Posterior vena cava (tissue), 2 donors: ENCODE measurements at regions not wholly inside any gene's neighbourhood (a gene's known extent, or its start where the extent isn't known, plus 50 kb on each side); places are given as distances from the start of the nearest gene placed in this dataset.

Source experiments
- DNase-seq: peaks from one replicate; pipeline ENCODE4 v3.0.0-alpha.2; 2020; ENCODE audit warnings: low spot score
- intact Hi-C, 2 donors: fragments of 100-400 bp; cut with DNase I; formaldehyde crosslinking; loops; one replicate each; pipeline versions ENCODE4 v1.14.1 to v1.14.2; 2022 to 2023
- donor health status: DM: yes; HTN: yes; CAD: no.
- donor health status: DM: yes; HTN: yes; CAD: no.

DNA sequence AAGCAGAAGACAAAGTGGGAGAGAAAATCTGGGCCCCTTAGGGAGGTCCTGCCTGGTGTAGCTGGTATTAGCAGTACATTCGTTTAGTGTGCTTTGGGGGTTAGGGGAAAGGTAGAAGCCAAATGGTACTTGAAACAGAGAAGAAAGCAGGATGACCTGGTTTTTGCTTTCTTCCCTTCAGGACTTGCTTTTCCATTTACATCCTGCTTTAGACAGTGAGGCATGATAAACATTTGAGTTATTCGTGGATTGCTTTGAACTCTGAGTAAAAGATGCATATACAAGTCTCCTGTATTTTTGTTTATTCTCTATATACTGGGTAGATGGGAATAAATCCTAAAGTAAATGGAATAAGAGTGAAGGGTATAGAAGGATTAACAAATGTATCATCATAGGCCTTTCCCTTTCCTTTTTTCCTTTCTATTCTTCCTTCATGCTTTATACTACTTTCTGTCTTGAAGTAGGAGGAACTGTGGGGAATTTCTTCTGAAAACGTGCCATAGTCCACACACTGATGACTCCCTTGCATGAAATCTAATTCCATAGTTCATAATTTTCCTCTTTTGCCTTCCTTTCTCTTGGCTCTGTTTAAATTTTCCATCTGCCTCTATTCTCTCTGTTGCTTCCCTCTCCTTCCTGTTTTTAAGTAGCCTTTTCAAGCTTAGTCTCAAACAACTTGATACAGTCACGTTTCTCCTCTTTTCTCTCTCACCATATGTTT lies 139.5 kb upstream of the RBMS3 start:
- intact Hi-C loops, result no loop called here

DNA sequence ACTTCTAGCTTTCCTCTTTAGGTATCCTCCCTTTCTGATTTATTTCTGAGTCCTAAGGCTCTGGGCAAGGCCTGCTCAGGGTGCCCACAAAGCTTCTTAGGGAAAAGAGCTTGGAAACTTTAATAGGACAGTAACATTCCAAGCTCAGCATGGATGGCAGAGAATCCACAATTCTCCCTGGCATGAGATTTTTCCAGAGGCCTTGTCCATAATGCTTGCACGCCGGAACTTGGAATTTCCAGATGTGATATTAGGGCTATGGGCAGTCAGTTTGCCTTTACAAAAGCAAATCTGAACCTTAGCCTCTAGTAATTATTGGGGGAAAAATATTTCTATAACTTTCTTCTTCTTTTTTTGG lies 139.0 kb upstream of the RBMS3 start:
- intact Hi-C loops, result no loop called here
- DNase-seq, result no peak

More for the DNA sequence above, 139.5 kb upstream of the RBMS3 start:
- DNase-seq, result no peak

DNA sequence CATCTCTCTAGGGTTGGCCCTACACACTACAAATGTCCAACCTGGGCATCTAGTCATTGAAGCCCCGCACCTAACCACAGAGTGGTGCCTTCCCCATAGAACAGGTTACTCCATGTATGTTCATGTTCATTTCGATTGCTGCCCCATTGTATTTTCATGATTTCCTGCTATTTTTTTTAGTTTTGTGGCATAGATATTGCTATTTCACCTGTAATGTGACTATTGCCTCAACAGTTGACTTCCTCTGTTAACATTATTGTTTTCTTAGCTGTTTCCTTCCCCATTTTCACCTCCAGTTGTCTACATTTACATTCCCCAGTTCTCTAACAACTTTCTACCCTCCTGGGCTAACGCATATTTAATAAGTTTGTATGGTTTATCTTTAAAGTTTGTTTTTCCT lies 137.7 kb upstream of the RBMS3 start:
- DNase-seq, result no peak
- intact Hi-C loops, result no loop called here

DNA sequence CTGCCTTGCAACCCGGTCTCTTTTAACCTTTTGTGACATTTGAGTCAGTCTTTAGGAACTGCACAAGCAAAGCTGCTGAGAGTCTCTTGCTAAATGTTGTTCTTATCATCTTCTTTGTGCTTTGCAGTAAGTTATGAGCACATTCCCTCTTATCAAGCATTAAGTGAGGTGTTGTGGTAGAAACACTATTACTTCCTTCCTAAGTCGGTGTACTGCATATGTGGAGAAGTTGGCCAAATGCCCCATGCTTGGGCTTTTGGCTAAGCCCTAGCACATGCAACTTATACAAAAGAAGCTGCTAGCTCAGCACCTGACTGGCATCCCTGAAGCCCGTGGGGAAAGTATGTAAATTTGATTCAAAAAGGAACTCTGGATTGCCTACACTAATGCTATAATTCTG lies 136.5 kb upstream of the RBMS3 start:
- intact Hi-C loops, result no loop called here
- DNase-seq, result no peak

DNA sequence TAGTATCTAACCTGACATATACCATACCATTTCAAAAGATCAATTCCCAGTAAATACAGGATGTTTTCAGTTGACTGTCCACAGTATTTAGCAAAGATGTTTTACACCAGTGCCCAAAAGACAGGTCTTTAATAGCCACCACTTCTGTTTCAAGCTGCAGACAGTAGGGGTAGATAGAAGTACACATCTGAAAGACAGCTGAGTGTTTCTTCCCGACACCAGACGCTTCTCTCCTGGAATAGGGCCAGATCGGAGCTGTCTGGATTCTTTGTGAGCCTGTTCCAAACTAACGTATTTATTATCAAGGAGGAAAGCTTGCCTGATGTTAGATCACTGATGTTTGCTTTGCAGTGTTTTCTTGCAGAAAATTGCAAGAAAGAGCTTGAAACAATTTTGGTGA lies 136.1 kb upstream of the RBMS3 start:
- intact Hi-C loops, result no loop called here
- no peak for DNase-seq

DNA sequence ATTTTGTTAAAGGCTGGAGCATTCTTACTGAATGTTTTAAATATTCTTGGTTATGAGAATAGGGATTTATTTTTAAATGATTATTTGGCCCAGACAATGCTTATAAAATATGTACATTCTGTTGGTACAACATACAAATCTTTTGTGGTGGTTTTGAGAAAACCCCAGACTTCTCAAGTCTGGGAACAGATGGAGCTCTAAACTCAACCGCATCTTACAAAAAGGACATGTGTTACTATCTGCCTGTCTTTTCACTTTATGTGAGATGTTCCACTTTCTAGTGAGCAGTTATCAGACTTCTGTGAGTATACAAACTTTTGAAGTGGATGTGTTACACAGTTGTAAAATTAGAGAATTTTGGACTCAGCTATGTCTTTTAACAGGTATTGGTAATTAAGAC lies 135.5 kb upstream of the RBMS3 start:
- no peak for DNase-seq
- intact Hi-C loops, result no loop called here

DNA sequence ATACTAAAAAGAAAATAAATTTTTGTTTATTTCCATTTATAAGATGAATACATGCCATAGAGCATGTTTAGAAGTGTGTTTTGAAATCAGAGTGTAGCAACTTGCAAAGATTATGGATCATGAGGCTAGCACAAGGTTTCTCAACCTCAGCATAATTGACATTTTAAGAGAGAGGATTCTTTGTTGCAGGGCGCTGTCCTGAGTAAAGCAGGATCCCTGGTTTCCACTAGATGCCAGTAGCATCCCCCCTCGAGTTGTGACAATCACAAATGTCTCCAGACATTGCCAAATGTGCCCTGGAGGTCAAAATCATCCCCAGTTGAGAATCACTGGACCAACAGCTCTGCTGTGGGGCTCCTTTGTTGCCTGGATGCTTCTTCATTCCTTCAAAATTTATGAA lies 128.5 kb upstream of the RBMS3 start:
- DNase-seq, result no peak
- intact Hi-C loops, result no loop called here

DNA sequence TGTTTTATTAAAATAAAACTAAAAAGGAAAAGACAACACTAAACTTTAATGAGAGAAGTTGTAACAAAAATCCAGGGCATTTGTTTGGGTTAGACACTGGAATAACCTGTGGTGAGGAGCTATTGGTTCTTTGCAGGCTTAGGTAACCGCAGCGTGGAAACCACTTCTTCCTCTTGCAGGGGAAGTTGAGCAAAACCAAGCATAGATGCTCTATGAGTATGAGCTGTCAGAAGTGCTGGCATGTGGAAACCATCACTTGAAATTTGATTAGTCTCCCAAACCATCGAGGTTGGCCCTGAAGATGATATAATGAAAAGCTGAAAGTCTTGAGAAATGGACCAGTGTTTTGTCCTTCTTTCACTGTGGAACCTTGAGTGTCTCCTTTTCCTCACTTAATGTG lies 127.1 kb upstream of the RBMS3 start:
- no peak for DNase-seq

DNA sequence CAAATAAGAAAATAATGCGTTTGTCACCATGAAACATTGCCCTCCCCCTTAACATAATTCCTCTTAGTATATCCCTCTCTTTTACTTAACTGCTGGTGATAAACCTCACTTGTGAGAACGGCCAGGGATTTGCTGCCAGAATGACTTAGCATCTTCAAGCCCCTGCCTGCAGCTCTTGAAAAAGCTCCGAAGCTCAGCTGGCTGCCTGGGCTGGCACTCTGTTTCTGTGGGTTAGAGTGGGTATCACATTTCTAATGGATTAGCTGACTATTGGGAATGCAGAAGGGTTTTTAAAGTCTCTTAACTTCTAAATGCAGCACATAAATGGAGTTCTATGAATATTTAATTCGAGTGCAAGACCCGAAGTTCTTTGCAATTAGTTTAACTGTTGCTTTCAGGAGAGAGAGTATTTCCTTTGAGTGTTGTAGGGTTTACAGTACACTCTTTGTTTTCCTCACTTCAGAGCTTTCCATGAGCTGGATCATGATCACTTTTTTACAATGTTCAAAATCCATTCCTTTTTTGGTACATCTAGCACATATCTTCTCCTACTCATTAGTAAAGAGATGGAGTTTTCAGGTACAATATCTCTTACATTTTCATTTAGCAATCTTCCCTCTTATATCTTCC lies 124.7 kb upstream of the RBMS3 start:
- no peak for DNase-seq
- intact Hi-C loops, result no loop called here

More for the DNA sequence above, 127.1 kb upstream of the RBMS3 start:
- intact Hi-C loops, result no loop called here

DNA sequence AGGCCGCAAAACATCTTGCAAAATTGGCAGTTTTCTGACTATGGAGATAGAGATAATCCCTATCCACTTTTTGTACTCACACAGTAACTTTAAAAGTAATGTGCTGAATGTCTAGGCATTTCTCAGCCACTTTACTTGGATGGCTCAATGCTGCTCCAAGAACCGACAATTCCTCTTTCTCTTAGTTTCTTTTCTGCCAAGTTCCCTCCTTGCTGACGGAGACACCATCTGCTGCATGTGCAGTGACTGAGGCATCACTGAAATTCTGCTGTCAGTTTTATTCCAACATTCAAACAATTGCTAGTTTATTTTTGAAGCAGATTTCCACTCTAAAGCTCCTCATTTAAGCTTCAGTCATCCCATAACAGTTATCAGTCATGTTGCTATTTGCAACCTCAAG lies 116.0 kb upstream of the RBMS3 start:
- no peak for DNase-seq
- intact Hi-C loops, result no loop called here

DNA sequence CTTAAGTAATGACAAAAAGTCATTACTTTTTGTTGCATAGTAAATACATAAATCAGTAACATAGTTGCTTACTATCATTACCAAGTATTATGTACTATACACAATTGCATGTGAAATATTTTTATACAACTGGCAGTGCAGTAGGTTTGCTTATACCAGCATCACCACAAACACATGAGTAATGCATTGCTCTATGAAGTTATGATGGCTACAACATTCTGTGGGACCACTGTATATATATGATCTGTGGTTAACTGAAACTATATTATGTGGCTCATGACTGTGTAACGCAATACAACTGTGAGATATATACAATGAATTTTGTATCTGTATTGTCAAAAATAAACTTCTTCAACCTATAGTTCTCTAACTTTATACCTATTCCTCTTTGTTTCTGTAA lies 113.7 kb upstream of the RBMS3 start:
- DNase-seq, result no peak
- intact Hi-C loops, result no loop called here

DNA sequence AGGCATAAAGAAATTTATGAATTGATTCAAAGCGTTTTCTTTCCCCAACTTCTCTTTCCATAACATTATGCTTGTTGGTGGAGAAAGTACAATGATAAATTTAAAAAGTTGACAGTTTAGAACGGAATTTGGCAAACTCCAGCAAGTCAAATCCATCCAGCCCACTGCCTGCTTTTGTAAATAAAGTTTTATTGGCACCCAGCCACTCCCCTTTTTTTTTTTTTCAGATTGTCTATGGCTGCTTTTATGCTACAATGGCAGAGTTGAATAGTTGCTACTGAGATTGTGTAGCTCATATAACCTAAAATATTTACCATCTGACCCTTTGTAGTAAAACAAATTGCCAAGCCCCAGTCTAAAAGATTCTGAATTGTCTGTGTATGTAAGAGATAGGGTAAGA lies 112.8 kb upstream of the RBMS3 start:
- intact Hi-C loops, result no loop called here
- DNase-seq, result no peak

DNA sequence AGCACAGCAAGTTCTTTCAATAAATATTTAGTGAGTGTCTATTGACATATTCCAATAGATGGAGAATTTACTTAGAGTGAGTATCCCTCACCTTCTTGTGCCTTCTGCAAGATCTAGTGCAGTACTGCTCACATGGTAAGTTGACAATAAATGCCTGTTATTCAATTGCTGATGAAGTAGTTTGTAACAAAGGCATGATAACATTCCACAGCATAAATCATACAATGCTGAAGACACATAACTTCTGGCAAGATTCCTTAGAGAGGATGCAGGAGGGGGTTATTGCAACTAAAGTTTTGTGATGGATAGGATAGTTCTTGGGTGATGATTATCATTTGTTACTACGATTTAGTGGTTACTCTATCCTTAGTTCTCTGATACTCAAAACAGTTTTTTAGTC lies 112.2 kb upstream of the RBMS3 start:
- intact Hi-C loops, result no loop called here
- no peak for DNase-seq

DNA sequence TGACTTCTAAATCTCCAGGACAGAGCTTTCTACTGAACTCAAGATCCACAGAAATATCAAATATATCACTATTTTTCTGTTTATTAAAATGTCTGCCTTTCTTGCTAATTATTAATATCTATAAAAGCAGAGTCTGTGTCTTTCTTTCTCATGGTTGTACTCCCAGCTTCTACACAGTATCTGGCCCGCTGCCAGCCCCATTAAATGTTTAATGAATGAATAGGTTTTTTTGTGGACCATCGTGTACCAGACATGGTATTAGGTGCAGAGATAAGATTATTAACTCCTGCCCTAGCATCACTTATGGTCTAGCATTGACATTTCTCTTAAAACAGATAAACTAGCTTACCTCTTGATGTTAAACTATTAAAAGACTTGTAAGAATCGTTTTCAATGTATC lies 111.4 kb upstream of the RBMS3 start:
- no peak for DNase-seq
- intact Hi-C loops, result no loop called here

DNA sequence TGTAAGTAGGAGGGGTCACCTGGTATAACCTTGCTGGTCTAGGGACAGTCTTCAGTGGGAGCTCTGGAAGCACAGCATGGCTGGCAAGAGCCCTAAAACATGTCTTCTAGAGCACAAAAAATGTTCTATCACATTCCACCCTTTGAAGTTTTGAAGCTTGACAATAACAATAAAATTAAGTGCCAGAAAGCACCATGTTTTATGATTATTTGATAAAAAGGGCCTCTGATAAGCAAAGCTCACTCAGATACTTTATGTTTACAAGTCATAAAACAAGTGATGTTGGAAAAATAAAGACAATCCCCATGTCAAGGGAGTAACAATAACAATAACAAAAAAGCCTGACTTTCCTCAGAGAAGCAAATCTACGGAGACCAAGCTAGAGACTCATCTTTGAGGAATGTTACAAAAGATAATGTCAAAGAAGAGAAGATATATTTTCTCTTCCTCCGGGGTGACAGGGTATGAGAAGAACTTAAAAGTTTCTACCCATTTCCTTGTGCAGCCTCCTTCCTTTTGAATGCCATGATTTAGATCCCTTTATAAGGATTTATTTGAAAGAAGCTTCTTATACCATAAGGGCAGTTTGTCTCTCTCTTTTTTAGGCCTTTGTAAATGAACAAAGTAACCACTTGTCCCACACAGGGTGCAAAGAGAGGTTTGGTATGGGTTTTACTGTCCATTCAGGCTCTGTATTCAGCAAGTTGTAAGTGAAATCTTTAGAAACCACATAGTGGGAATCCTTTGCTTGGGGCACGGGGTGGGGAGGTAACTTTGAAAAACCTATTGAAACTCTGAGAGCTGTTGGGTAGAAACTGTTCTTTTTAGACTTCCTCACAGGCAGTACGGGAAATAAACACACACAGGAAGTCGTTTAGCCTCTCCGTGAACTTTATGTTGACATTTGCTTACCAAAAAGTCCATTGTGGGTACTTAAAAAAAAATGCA lies 109.6 kb upstream of the RBMS3 start:
- intact Hi-C loops, result no loop called here

DNA sequence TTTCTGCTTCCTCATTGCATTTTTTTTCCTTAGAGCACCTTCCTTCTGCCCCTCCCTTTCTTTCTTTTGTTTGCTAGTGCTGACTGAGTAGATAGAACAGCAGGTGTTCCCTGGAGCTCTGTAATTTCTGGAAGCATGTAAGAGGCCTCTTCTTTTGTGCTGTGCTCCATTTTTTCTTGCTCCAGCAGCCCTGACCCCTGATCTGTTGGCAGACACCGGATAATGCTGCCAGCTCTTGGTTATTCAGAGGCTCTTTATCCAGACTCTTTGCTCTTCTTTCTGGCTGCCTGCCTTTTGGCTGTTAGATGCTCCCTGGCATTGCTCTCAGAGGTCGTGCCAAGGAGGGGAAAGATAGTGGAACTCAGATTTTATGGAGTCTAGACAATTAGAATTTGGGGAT lies 104.4 kb upstream of the RBMS3 start:
- intact Hi-C loops, result no loop called here
- no peak for DNase-seq

More for the DNA sequence above, 109.6 kb upstream of the RBMS3 start:
- DNase-seq, result no peak

DNA sequence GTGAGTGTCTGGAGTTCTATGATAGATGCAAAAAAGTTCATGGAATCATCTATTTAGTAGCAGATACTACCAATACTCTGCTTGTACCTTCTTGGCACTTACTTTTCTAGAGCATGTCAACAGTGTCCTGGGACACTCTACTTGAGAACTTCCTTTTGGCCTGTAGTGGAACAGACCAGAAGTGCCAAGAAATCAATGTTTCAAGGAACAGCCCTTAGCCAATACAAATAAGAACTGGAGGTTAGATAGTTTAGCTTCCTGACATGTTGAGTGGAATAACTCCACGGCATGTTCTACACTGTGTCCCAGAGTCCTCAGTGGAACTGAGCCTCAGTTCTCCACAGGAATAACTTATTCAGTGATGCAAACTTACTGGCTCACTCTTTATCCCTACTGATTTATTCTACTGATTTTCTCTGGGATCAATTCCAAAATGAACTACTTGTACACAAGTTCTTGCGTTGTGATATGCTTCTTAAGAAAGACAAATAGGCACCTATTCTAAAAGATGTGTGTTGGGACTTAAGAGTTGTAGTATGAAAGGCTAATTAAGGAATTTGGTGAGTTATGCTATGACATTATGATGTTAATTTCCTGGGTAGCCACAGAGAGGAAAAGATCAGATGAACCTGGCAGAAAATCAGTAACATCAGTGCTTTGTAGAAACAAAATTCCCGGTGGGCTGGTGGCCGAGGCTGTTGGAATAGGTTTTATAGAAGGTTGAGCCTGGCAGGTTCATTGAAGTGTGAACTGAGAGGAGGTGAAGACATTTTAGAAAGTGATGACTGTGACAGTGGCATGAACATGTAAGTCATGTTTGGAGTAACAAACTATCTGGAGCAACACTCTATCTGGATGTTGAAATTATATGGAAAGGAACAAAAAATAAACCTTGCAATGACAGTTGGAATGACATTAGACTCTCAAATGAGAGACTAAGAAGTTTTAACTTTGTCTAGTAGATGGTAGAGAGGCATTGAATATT lies 101.8 kb upstream of the RBMS3 start:
- DNase-seq, result no peak
- intact Hi-C loops, result no loop called here

DNA sequence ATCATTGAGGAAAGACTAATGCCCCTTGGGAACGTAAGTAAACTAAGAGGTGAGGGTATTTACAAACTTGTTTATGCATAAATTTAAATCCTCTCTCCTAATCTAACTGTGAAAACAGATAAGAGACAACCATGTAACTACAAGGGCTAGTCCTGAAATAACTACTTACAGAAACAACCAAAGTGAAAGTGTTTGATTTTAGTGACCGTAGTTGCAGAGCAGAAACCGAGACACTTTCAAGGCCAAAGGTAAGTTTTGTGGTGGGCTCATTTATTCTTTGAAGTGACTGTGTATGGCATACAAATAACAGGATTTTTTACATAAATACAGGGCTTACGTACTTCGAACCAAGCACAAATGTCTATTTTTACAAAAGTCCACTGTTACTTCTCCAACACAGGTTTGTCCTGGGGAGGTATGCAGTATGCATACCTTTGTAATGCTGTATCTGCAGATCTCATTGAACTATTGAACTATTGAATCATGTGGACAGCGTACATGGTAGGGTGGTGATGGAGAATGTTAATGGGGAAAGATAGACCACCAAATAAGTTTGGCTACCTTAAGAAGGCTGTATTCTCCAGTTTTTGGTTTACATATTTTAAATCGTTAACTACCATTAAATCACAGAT lies 99.6 kb upstream of the RBMS3 start:
- no peak for DNase-seq
- intact Hi-C loops, result no loop called here

DNA sequence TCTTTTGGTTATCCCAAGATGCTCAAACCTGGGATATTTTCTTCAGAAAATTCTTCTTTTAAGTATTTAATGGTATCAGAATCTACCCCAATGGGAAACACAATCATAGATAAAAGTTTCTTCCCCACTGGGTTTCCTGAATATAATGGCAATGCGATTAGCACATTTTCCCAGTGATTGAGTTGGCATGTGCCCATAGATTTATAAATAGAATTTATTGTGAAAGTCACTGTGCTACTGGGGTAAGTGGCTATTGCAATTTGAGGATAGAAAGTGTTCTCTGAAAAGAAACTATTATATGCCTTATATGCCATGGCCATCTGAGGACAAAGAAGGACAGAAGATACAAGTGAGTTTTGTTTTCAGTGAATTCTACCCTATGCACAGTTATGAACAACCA lies 99.0 kb upstream of the RBMS3 start:
- no peak for DNase-seq
- intact Hi-C loops, result no loop called here
